ENCODE measurements at regions not wholly inside any gene's neighbourhood (a gene's known extent, or its start where the extent isn't known, plus 50 kb on each side); places are given as distances from the start of the nearest gene placed in this dataset.

DNA sequence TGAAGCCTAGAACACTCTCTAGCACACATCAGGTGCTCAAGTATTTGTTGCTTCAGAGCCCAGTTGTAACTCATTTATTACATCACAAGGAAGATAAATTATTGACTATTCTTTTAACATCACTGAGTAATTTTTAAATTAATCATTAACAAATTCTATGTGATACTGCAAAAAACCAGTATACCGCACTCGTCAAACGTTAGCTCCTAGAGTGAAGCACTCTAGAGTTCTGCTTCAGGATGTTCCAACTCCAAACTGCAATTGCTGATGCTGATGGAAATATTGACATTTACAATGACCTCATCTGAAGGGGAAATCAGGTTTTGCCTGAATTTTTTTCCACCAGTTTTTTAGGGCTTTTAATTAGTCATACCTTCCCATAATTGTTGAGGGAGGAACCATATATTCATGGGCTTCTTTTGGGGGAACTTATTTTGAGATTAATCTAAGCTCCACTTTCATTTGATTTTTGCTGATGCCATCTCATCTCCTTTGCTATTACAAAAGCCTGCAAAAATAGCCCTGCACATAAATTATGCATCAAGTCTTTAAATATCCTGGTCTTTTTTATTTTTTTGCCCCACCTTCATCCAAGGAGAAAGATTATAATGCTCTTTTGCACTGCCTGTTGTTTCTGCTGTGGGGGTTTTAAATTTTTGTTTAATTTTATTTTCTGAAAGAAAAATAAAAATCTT, 123.0 kb upstream of the STAC start:
- TF ChIP-seq, protein P1, sequence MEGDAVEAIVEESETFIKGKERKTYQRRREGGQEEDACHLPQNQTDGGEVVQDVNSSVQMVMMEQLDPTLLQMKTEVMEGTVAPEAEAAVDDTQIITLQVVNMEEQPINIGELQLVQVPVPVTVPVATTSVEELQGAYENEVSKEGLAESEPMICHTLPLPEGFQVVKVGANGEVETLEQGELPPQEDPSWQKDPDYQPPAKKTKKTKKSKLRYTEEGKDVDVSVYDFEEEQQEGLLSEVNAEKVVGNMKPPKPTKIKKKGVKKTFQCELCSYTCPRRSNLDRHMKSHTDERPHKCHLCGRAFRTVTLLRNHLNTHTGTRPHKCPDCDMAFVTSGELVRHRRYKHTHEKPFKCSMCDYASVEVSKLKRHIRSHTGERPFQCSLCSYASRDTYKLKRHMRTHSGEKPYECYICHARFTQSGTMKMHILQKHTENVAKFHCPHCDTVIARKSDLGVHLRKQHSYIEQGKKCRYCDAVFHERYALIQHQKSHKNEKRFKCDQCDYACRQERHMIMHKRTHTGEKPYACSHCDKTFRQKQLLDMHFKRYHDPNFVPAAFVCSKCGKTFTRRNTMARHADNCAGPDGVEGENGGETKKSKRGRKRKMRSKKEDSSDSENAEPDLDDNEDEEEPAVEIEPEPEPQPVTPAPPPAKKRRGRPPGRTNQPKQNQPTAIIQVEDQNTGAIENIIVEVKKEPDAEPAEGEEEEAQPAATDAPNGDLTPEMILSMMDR (IDR thresholded peaks at IDR 0.05) = no peak
- TF ChIP-seq POLR2AphosphoS5 (IDR thresholded peaks at IDR 0.05) (no peak), EP300 (IDR thresholded peaks at IDR 0.05) (no peak), POLR2A (IDR thresholded peaks at IDR 0.05) (no peak)

All from upper lobe of left lung (tissue), 4 donors.